Activated CD8-positive, alpha-beta memory T cell treated with anti-CD3 and anti-CD28 coated beads, Interleukin-2, amount 50 U/mL, for 4 hours (primary cell): ENCODE measurements at regions not wholly inside any gene's neighbourhood (a gene's known extent, or its start where the extent isn't known, plus 50 kb on each side); places are given as distances from the start of the nearest gene placed in this dataset.

Source experiments
- DNase-seq: peaks from one replicate; pipeline ENCODE4 v3.0.0-alpha.2; 2020

- no peak for DNase-seq
Measured at GRCh38 chr2:128967646-128968045, 649.0 kb upstream of the HS6ST1 start.

GRCh38 chr2:128969374-128969773 lies 650.7 kb upstream of the HS6ST1 start:
- no peak for DNase-seq

- no peak for DNase-seq
Measured at GRCh38 chr2:128970332-128971116, 651.9 kb upstream of the HS6ST1 start.

- no peak for DNase-seq
Measured at GRCh38 chr2:128973566-128973965, 654.9 kb upstream of the HS6ST1 start.

GRCh38 chr2:128978212-128978611 lies 659.5 kb upstream of the HS6ST1 start:
- no peak for DNase-seq

GRCh38 chr2:128979182-128979581 lies 660.5 kb upstream of the HS6ST1 start:
- no peak for DNase-seq

- DNase-seq, result no peak
Measured at GRCh38 chr2:128980475-128980874, 661.8 kb upstream of the HS6ST1 start.

GRCh38 chr2:128981353-128981752 lies 662.7 kb upstream of the HS6ST1 start:
- no peak for DNase-seq

GRCh38 chr2:128982001-128982400 lies 663.3 kb upstream of the HS6ST1 start:
- no peak for DNase-seq

GRCh38 chr2:128982670-128983069 lies 664.0 kb upstream of the HS6ST1 start:
- DNase-seq, result no peak

- DNase-seq, result no peak
Measured at GRCh38 chr2:128983094-128983493, 664.4 kb upstream of the HS6ST1 start.

GRCh38 chr2:128984081-128984480 lies 665.4 kb upstream of the HS6ST1 start:
- DNase-seq, result no peak

GRCh38 chr2:128984855-128985254 lies 666.2 kb upstream of the HS6ST1 start:
- DNase-seq, result no peak

GRCh38 chr2:128986026-128986715 lies 667.5 kb upstream of the HS6ST1 start:
- no peak for DNase-seq

- DNase-seq, result no peak
Measured at GRCh38 chr2:128986867-128987268, 668.2 kb upstream of the HS6ST1 start.

- no peak for DNase-seq
Measured at GRCh38 chr2:128988326-128988725, 669.7 kb upstream of the HS6ST1 start.

GRCh38 chr2:128988967-128989366 lies 670.3 kb upstream of the HS6ST1 start:
- no peak for DNase-seq

GRCh38 chr2:128995086-128995485 lies 676.4 kb upstream of the HS6ST1 start:
- no peak for DNase-seq

GRCh38 chr2:128996078-128996477 lies 677.4 kb upstream of the HS6ST1 start:
- DNase-seq, result no peak

GRCh38 chr2:128997166-128997866 lies 678.6 kb upstream of the HS6ST1 start:
- DNase-seq, result no peak

GRCh38 chr2:129001926-129002325 lies 683.3 kb upstream of the HS6ST1 start:
- DNase-seq, result no peak

GRCh38 chr2:129002751-129003150 lies 684.1 kb upstream of the HS6ST1 start:
- no peak for DNase-seq

- DNase-seq, result no peak
Measured at GRCh38 chr2:129004485-129004884, 685.8 kb upstream of the HS6ST1 start.

- DNase-seq, result no peak
Measured at GRCh38 chr2:129004940-129005490, 686.3 kb upstream of the HS6ST1 start.
